ENCODE measurements at regions not wholly inside any gene's neighbourhood (a gene's known extent, or its start where the extent isn't known, plus 50 kb on each side); places are given as distances from the start of the nearest gene placed in this dataset.

DNA sequence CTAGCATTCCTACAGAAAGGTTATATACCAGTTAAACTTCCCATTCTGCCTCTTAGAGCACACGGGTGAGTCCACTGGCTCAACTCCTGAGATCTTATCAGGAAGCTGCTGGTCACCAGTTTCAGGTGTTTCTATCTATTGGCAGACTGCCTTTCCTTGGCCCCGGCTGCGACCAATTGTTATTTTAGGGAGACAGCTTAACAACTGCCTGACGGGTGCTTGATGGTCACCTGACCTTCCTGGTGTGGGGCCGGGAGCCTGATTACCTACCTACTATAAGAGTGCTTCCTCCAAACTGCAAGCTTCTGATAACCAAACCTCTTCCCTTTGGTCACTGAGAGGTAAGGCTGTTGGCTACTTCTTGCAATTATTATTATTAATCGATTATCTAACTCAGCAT lies 122.1 kb upstream of the XIRP2 start:
- Histone ChIP-seq H3K27me3 (no peaks in the 10 kb centered on the region), H3K27ac (no peak overlapping the region), H3K4me3 (no peak overlapping the region), H3K9me3 (no peaks in the 10 kb centered on the region), H3K36me3 (no peaks in the 10 kb centered on the region), H3K4me1 (no peaks in the 10 kb centered on the region)
- TF ChIP-seq, protein P1, sequence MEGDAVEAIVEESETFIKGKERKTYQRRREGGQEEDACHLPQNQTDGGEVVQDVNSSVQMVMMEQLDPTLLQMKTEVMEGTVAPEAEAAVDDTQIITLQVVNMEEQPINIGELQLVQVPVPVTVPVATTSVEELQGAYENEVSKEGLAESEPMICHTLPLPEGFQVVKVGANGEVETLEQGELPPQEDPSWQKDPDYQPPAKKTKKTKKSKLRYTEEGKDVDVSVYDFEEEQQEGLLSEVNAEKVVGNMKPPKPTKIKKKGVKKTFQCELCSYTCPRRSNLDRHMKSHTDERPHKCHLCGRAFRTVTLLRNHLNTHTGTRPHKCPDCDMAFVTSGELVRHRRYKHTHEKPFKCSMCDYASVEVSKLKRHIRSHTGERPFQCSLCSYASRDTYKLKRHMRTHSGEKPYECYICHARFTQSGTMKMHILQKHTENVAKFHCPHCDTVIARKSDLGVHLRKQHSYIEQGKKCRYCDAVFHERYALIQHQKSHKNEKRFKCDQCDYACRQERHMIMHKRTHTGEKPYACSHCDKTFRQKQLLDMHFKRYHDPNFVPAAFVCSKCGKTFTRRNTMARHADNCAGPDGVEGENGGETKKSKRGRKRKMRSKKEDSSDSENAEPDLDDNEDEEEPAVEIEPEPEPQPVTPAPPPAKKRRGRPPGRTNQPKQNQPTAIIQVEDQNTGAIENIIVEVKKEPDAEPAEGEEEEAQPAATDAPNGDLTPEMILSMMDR (IDR thresholded peaks at IDR 0.05 in 4 of 5, conservative IDR thresholded peaks at IDR 0.05 in 1 of 5): no peak
- no peak for TF ChIP-seq POLR2A (IDR thresholded peaks at IDR 0.05)
- DNase-seq (no peak), ATAC-seq (no peak)
- intact Hi-C loops (cut with DNase I; ENCODE audit: low total_unique reads) (no loop called here), in situ Hi-C loops (cut with MboI; ENCODE audit: low sequenced_read_pairs in 4 of 4) (no loop called here)

DNA sequence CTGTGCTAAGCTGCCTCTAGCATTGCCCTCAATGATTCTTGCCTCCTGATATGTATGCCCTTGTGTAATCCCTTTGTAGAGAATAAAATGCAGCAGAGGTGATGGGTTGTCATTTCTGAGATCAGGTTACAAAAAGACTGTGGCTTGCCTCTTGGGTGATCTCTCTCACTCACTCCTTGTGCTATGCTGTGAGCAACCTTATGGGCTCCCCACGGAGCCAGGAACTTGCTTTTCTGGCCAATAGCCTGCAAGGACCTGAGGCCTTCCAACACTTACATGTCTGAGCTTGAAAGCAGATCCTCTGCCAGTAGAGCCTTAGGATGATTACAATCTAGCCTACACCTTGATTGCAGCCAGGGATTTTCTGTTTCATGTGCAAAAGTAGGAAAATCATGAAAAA lies 123.1 kb upstream of the XIRP2 start:
- TF ChIP-seq POLR2A (IDR thresholded peaks at IDR 0.05): no peak
- TF ChIP-seq, protein P1 (IDR thresholded peaks at IDR 0.05 in 4 of 5, conservative IDR thresholded peaks at IDR 0.05 in 1 of 5): no peak
- Histone ChIP-seq H3K27ac (no peak overlapping the region), H3K27me3 (no peaks in the 10 kb centered on the region), H3K36me3 (no peaks in the 10 kb centered on the region), H3K4me1 (no peaks in the 10 kb centered on the region), H3K9me3 (no peaks in the 10 kb centered on the region), H3K4me3 (no peak overlapping the region)
- in situ Hi-C loops (cut with MboI; ENCODE audit: low sequenced_read_pairs in 4 of 4) (no loop called here), intact Hi-C loops (cut with DNase I; ENCODE audit: low total_unique reads) (no loop called here)
- ATAC-seq: no peak
- DNase-seq: no peak

DNA sequence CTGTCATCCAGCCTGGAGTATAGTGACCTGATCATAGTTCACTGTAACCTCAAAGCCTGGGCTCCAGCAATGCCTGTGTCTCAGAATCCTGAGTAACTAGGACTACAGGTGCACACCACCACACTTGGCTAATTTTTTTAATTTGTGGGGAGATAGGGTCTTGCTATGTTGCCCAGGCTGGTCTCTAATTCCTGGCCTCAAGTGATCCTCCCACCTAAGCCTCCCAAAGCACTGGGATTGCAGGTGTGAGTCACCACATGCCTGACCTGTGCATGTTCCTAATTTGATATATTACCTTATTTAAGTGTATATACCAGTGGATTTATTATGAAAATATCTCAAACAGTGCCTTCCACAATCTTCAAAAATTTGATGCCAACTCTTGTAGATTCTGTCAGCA lies 123.6 kb upstream of the XIRP2 start:
- H3K4me3 ChIP-seq: no peak overlapping the region
- no peak overlapping the region for H3K27ac ChIP-seq
- no peaks in the 10 kb centered on the region for H3K36me3 ChIP-seq
- ATAC-seq (no peak), DNase-seq (no peak)
- intact Hi-C loops (cut with DNase I; ENCODE audit: low total_unique reads): no loop called here
- H3K4me1 ChIP-seq: no peaks in the 10 kb centered on the region
- in situ Hi-C loops (cut with MboI; ENCODE audit: low sequenced_read_pairs in 4 of 4): no loop called here
- H3K27me3 ChIP-seq: no peaks in the 10 kb centered on the region
- H3K9me3 ChIP-seq: no peaks in the 10 kb centered on the region
- TF ChIP-seq, protein P1 (IDR thresholded peaks at IDR 0.05 in 4 of 5, conservative IDR thresholded peaks at IDR 0.05 in 1 of 5): no peak
- no peak for TF ChIP-seq POLR2A (IDR thresholded peaks at IDR 0.05)

DNA sequence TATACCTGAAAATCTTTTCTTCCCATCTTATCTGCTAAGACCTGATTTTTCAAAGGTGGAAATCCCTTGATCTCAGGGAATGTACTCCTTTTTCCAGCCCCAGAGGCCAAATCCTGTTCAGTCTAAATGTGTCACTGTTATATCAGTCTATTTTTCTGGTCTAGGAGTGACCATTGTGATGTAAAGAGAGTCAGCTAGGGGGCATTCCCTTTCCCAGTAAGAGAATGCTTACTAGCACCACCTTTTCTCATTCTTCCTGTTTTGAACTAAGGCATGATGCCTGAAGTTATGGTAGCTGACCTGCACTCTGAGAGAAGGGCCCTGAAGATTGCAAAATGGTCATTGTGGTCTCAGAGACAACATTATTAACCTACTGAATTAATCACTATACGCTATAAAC lies 124.1 kb upstream of the XIRP2 start:
- ATAC-seq (no peak), DNase-seq (no peak)
- TF ChIP-seq, protein P1 (IDR thresholded peaks at IDR 0.05 in 4 of 5, conservative IDR thresholded peaks at IDR 0.05 in 1 of 5): no peak
- no peak for TF ChIP-seq POLR2A (IDR thresholded peaks at IDR 0.05)

DNA sequence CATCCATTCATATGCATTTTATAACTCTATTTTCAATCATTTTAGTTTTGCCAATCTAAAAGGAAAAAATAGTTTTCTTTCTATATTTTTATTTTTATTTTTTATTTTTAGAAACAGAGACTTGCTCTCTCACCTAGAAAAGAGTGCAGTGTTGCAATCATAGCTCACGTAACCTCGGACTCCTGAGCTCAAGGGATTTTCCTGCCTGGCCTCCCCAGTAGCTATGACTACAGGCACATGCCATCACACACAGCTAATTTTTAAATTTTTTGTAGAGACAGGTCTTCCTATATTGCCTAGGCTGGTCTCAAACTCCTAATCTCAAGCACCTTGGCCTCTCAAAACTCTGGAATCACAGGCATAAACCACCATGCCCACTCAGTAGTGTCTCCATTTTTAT lies 125.5 kb upstream of the XIRP2 start:
- Histone ChIP-seq H3K27me3 (no peaks in the 10 kb centered on the region), H3K36me3 (no peaks in the 10 kb centered on the region), H3K4me1 (no peaks in the 10 kb centered on the region), H3K27ac (no peak overlapping the region), H3K4me3 (no peak overlapping the region), H3K9me3 (no peaks in the 10 kb centered on the region)
- intact Hi-C loops (cut with DNase I; ENCODE audit: low total_unique reads) (no loop called here), in situ Hi-C loops (cut with MboI; ENCODE audit: low sequenced_read_pairs in 4 of 4) (no loop called here)
- ATAC-seq (no peak), DNase-seq (no peak)
- TF ChIP-seq, protein P1 (IDR thresholded peaks at IDR 0.05 in 4 of 5, conservative IDR thresholded peaks at IDR 0.05 in 1 of 5): no peak
- no peak for TF ChIP-seq POLR2A (IDR thresholded peaks at IDR 0.05)

More for the DNA sequence above, 124.1 kb upstream of the XIRP2 start:
- intact Hi-C loops (cut with DNase I; ENCODE audit: low total_unique reads): no loop called here
- Histone ChIP-seq H3K4me1 (no peaks in the 10 kb centered on the region), H3K9me3 (no peaks in the 10 kb centered on the region), H3K4me3 (no peak overlapping the region), H3K36me3 (no peaks in the 10 kb centered on the region), H3K27me3 (no peaks in the 10 kb centered on the region), H3K27ac (no peak overlapping the region)
- in situ Hi-C loops (cut with MboI; ENCODE audit: low sequenced_read_pairs in 4 of 4): no loop called here
